GM12891 (cell line): ENCODE measurements at regions not wholly inside any gene's neighbourhood (a gene's known extent, or its start where the extent isn't known, plus 50 kb on each side); places are given as distances from the start of the nearest gene placed in this dataset.
A peak's percentile ranks its signal among the peaks of the same experiment; 100 is the strongest.

Experiments used
- DNase-seq: peaks from one replicate; pipeline ENCODE4 v3.0.0; 2011; ENCODE audit warnings: low spot score; ENCODE audit not compliant: insufficient read length
- FAIRE-seq: peaks from 2 replicates; lab custom pipeline; 2011; peaks lifted over from hg19 to GRCh38; lab: Jason Lieb, UNC
- PAX5 ChIP-seq: IDR thresholded peaks from 2 replicates; pipeline ENCODE4 v1.6.1; 2011; ENCODE audit warnings: low read length, moderate library complexity, mild to moderate bottlenecking; ENCODE audit not compliant: insufficient read depth, severe bottlenecking
- POLR2A ChIP-seq: IDR thresholded peaks from 2 replicates; pipeline ENCODE4 v1.6.1; 2011; ENCODE audit warnings: low read depth, low read length, control low read depth
- POLR2AphosphoS5 ChIP-seq: IDR thresholded peaks from 2 replicates; pipeline ENCODE4 v1.6.1; 2011; ENCODE audit warnings: low read depth, low read length, control low read depth
- POU2F2 ChIP-seq: IDR thresholded peaks from 2 replicates; pipeline ENCODE4 v1.6.1; 2011; ENCODE audit warnings: low read depth, mild to moderate bottlenecking, control low read depth, low read length, moderate library complexity
- SPI1 ChIP-seq: IDR thresholded peaks from 2 replicates; pipeline ENCODE4 v1.6.1; 2011; ENCODE audit warnings: low read depth, low read length, control low read depth
- TAF1 ChIP-seq: IDR thresholded peaks from 2 replicates; pipeline ENCODE4 v1.6.1; 2011; ENCODE audit warnings: low read depth, low read length, control low read depth

DNA sequence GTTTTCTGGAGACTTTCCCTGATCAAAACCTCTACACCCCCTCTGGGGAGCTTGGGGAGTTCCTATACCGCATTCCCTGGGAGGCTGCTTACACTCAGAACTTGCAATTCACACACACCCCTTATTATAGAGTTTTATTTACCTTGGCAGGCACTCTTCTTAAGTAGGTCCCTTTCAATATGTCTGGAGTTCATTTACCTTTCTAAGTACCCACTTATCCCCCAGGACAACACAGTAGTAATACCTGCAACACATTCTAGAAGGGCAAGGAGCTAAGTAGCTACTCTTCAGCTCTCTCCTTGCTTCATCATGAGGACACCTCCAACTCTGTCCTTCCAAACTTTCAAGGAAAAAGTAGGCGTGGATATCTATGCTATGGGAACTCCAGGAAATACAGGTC is 127.8 kb upstream of the ANO3 start:
- TF ChIP-seq POU2F2 (no peak), PAX5 (no peak), POLR2A (no peak), TAF1 (no peak), SPI1 (no peak), POLR2AphosphoS5 (no peak)
- DNase-seq = no peak
- no peak for FAIRE-seq

DNA sequence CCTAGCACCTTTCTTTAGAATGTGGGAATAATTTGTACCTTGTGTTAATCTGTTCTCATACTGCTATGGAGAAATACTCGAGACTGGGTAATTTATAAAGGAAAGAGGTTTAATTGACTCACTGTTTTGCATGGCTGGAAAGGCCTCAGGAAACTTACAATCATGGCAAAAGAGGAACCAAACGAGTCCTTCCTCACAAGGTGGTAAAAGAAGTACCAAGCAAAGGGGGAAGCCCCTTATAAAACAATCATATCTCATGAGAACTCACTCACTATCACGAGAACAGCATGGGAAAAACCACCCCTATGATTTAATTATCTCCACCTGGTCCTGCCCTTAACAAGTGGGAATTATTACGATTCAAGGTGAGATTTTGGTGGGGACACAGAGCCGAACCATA is 127.1 kb upstream of the ANO3 start:
- no peak for FAIRE-seq
- TF ChIP-seq TAF1 (no peak), SPI1 (no peak), POLR2AphosphoS5 (no peak), POLR2A (no peak), POU2F2 (no peak), PAX5 (no peak)
- no peak for DNase-seq

GRCh38 chr11:26219183-26220117 is 112.5 kb upstream of the ANO3 start:
- DNase-seq = no peak
- FAIRE-seq = no peak
- no peak for TF ChIP-seq TAF1
- TF ChIP-seq POLR2A = no peak
- TF ChIP-seq POLR2AphosphoS5 = no peak
- no peak for TF ChIP-seq POU2F2
- no peak for TF ChIP-seq PAX5
- no peak for TF ChIP-seq SPI1

GRCh38 chr11:26225646-26226045 is 106.3 kb upstream of the ANO3 start:
- FAIRE-seq = no peak
- no peak for DNase-seq
- TF ChIP-seq TAF1 (no peak), POLR2AphosphoS5 (no peak), POU2F2 (no peak), PAX5 (no peak), SPI1 (no peak), POLR2A (no peak)

DNA sequence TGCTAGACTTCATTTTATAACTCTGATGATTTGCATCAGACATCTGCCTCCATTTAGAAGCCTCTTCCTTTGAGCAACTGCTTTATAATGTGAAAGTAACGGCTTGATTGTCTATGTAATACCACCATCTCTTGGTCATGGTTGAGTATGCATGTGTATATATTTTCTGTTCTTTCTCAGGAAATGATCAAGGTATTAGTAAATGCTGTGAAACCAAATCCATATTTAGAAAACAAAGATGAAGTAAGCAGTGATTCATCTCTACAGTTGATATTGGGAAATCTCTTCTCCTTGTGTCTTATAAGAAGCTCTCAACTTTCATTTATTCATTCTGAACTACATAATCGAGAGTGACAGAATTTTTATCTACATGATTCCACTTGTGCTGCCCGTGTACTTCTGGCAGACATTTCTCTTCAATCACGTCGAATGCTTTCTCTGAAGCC is 104.6 kb upstream of the ANO3 start:
- FAIRE-seq (peak; percentile 75), DNase-seq (no peak)
- TF ChIP-seq POLR2AphosphoS5 = no peak
- TF ChIP-seq POLR2A = no peak
- TF ChIP-seq PAX5 = no peak
- no peak for TF ChIP-seq POU2F2
- TF ChIP-seq SPI1 = no peak
- no peak for TF ChIP-seq TAF1

DNA sequence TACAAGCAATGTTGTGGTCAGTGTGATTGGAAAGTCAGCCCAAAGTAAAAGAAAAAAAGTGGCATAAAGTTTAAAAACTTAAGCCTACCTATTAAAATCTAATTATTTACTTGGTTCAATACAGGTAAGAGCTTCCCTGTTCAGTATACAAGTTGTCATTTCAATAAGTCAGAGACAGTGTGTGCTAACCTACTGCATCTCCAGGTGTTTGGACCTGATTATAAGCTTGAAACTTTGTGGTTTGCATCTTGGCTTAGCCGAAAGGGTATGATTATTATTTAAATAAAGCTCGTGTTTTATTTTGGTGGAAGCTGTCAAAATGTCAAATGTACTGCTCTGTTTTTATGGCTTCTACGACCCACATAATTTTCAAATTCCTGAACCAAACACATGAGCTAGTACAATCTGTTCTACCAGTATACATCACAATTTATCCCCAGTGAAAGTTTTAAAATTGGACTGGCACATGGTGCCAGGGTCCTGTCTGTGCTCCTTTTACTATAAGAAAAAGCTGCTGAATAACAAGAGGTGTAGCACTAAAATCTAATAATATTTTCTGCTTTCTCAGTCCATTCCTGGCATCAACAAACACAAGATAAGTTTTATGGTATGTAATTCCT is 103.9 kb upstream of the ANO3 start:
- FAIRE-seq (no peak), DNase-seq (no peak)
- TF ChIP-seq PAX5 (no peak), POLR2A (no peak), POU2F2 (no peak), SPI1 (no peak), TAF1 (no peak), POLR2AphosphoS5 (no peak)

GRCh38 chr11:26228778-26229177 is 103.2 kb upstream of the ANO3 start:
- TF ChIP-seq TAF1 (no peak), SPI1 (no peak), POU2F2 (no peak), POLR2A (no peak), PAX5 (no peak), POLR2AphosphoS5 (no peak)
- FAIRE-seq (no peak), DNase-seq (no peak)

DNA sequence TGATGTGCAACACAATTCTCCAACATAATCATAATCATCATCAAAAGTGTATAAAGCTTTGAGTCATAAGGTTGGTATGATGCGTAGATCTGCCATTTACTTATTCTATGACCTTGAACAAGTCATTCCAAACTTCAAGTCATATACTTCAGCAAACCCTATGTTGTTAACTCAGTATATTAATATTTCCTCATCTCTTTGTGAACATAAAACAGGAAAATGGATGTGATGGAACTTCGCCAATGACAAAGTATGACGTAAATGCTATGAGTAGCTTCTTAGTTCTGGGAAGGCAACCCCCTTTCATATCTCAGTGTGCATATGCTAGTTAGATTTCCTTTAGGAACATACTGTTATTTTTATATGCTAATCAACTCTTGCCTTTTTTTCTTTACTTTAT is 102.7 kb upstream of the ANO3 start:
- DNase-seq (no peak), FAIRE-seq (no peak)
- TF ChIP-seq TAF1 (no peak), POLR2A (no peak)

DNA sequence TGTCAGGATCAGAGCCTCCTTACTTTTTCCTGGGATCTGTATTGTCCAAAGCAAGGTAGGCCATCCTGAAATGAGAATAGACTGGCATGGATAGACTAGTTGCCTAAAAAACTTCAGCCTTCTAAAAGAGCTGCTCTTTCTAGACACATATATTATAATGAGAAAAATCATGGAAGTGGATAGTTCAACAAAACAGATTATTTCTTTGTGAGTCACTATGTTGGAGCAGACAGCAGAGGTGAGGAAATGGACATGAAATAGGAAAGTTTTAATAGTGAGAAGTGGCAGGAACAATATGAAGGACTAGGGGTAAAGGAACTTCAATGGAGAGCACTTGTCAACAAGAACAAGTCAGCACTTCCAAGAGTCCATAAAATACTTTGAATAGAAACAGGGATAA is 101.9 kb upstream of the ANO3 start:
- FAIRE-seq (no peak), DNase-seq (no peak)
- TF ChIP-seq SPI1 (no peak), TAF1 (no peak), POLR2AphosphoS5 (no peak), PAX5 (no peak), POLR2A (no peak)
